ENCODE measurements at regions not wholly inside any gene's neighbourhood (a gene's known extent, or its start where the extent isn't known, plus 50 kb on each side); places are given as distances from the start of the nearest gene placed in this dataset.

DNA sequence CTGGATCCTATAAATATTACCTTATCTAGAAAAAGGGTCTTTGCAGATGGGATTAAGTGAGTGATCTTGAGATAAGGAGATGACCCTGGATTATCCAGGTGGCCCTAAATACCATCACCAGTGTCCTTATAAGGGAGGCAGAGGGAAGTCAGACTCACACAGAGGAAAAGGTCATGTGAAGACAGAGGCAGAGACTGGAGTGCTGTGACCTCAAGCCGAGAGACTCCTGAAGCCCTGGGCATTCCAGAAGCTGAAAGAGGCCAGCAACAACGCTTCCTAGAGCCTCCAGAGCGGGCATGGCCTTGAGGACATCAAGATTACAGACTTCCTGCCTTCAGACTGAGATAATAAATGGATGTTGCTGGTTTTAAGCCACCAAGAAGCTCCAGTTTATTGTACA, 118.8 kb downstream of the ATPSCKMT start:
- TF ChIP-seq, protein P1, sequence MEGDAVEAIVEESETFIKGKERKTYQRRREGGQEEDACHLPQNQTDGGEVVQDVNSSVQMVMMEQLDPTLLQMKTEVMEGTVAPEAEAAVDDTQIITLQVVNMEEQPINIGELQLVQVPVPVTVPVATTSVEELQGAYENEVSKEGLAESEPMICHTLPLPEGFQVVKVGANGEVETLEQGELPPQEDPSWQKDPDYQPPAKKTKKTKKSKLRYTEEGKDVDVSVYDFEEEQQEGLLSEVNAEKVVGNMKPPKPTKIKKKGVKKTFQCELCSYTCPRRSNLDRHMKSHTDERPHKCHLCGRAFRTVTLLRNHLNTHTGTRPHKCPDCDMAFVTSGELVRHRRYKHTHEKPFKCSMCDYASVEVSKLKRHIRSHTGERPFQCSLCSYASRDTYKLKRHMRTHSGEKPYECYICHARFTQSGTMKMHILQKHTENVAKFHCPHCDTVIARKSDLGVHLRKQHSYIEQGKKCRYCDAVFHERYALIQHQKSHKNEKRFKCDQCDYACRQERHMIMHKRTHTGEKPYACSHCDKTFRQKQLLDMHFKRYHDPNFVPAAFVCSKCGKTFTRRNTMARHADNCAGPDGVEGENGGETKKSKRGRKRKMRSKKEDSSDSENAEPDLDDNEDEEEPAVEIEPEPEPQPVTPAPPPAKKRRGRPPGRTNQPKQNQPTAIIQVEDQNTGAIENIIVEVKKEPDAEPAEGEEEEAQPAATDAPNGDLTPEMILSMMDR (IDR thresholded peaks at IDR 0.05; ENCODE audit: low read depth, low read length), result no peak
- no peak overlapping the region for H3K4me3 ChIP-seq (ENCODE audit: low read depth, low read length)

DNA sequence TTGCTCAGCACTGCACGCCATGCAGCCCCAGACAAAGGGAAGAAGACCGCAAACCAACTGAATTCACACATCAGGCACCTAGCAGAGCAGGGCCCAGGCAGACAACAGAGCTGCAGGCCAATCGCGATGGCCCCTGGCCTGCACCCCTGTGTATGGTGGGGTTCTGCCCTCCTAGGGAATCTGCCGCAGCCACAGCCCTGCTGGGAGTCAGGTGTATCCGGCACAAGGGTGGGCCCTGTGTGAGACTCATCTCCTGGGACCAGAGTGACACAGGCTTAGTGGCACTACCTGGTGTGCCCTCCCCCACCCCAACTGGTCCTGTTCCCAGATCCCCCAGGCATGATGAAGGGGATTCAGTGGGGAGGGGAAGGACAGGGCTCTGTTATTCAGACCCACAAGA, 122.8 kb downstream of the ATPSCKMT start:
- TF ChIP-seq, protein P1 (IDR thresholded peaks at IDR 0.05; ENCODE audit: low read depth, low read length), result no peak
- H3K4me3 ChIP-seq (ENCODE audit: low read depth, low read length), result no peak overlapping the region

DNA sequence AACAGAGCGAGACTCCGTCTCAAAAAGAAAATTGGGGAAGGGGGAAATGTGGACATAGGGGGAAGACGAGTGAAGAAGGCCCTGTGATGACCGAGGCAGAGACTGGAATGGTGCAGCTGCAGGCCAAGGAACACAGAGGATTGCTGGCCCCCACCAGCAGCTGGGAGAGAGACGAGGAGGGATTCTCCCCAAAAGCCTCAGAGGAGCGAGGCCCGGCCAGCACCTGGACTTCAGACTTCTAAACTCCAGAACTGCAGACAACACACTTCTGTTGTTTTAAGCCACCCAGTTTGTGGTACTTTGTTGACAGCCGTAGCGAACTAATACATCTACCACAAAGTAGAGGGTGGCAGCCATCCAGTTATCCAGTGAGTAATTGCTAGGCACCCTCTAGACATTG, 124.6 kb downstream of the ATPSCKMT start:
- TF ChIP-seq, protein P1 (IDR thresholded peaks at IDR 0.05; ENCODE audit: low read depth, low read length), result no peak
- no peak overlapping the region for H3K4me3 ChIP-seq (ENCODE audit: low read depth, low read length)

DNA sequence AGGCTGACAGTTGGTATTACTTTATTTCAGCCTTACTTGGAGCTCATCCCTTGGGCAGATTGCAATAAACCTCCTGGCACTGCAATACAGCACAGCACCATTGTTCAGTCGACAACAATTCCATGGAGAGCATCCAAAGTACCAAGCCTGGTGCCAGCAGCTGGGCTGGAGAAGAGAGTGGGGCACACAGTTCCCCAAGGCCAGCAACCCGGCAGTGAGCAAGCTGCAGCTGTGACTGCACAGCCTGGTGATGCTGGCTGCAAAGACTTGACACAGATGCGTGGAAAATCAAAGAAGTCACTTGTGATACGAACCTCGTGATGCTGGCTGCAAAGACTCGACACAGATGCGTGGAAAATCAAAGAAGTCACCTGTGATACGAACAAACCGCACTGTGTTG, 125.4 kb downstream of the ATPSCKMT start:
- TF ChIP-seq, protein P1 (IDR thresholded peaks at IDR 0.05; ENCODE audit: low read depth, low read length), result no peak

DNA sequence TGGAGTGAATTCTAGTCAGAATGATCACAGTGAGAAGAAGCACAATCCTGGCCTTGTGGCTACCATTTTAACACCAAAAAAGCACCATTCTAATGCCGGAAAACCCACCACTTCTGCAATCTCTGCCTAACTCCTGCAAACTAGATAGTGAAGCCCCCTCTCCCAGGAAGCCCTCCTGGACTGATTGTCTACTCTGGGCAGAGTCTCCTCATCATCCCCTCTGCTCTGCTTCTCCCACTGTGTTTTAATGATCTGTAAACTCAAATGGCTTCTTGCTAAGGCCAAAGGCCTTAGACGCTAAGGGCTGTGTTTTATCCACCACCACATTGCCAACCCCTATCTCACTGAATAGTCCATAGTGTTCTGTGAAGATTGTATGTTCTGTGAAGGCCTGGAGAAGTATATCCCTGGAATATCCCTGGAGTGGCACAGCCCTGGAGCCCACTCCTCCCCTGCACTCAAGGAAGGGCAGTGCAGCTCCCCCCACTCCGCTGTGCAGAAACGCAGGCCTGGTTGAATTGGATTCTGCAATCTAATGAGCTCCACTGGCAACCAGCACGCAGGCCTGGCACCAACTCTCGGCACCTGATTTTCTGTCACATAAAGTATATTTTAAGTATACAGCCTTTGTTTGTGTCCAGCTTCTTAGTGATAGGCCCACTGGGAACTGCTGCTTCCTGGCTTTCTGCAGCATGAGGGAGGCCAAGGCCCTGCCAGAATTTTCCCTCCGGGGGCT, 126.3 kb downstream of the ATPSCKMT start:
- TF ChIP-seq, protein P1 (IDR thresholded peaks at IDR 0.05; ENCODE audit: low read depth, low read length), result no peak
- H3K4me3 ChIP-seq (ENCODE audit: low read depth, low read length), result no peak overlapping the region

More for the DNA sequence above, 125.4 kb downstream of the ATPSCKMT start:
- H3K4me3 ChIP-seq (ENCODE audit: low read depth, low read length), result no peak overlapping the region

DNA sequence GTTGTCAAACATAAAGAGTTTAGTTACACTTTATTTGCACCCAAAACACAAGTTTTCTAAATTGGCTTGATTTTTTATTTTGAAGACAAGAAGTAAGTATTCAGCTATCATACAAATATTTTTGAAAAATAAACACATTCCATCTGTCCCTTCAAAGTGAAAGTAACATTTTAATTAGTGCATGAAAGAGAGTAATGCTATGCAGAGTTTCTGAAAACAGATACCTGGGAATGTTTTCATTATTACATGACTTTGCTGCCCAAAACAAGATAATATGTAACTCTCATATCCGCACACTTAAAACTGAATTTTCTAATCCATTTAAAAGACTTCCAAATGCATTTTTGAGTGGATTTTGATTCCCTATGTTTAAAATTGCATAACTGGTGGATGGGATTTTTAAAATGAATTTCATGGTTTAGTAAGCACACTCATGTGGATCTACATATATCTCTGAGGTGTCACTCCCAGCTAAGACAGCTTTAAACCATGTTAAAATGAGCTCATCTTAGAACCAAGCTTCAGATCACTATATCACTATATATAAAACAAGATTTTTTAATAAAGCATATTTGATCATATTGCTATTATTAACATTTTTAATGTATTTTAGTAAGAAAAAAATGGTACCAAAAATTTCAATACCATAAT, 127.5 kb downstream of the ATPSCKMT start:
- TF ChIP-seq, protein P1 (IDR thresholded peaks at IDR 0.05; ENCODE audit: low read depth, low read length), result no peak
- H3K4me3 ChIP-seq (ENCODE audit: low read depth, low read length), result no peak overlapping the region

DNA sequence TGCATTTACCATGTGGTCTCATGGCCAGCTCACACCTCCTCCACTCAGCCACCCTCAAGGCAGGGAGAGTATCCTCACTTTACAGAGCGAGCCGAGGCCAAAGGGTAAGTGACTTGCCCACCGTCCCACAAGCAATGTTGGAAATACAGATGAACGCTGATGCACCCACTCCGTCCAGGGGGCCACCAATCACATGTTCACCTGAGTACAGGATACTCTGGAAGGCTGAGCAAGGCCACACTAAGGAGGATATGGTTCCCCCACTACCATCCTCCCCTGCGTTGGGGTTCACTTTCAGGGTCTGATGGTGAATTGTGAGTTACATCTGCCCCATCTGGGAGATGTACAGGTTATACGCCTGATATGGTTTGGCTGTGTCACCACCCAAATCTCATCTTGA, 128.8 kb downstream of the ATPSCKMT start:
- no peak overlapping the region for H3K4me3 ChIP-seq (ENCODE audit: low read depth, low read length)
- TF ChIP-seq, protein P1 (IDR thresholded peaks at IDR 0.05; ENCODE audit: low read depth, low read length), result no peak

All from WI38 (cell line).